OCI-LY3 (cell line): ENCODE measurements at regions not wholly inside any gene's neighbourhood (a gene's known extent, or its start where the extent isn't known, plus 50 kb on each side); places are given as distances from the start of the nearest gene placed in this dataset.
A peak's percentile ranks its signal among the peaks of the same experiment; 100 is the strongest.

ENCODE experiments used
- H2AFZ ChIP-seq: fragments of 200-600, 300-600 bp; shearing (Covaris generic); 2 replicates; pipeline ENCODE4 v1.6.0; 2014; ENCODE audit warnings: antibody characterized with exemption, low read depth, low read length
- H3K27ac ChIP-seq: fragments of 200-600, 300-600 bp; sonication (generic); 2 replicates; pipeline ENCODE4 v1.5.1; 2014; ENCODE audit warnings: mild to moderate bottlenecking, low read length, moderate library complexity, mixed read lengths
- H3K27me3 ChIP-seq: fragments of 200-600, 300-600 bp; sonication (generic); 2 replicates; pipeline ENCODE4 v1.6.1; 2014; ENCODE audit warnings: low read depth, low read length, mixed read lengths
- H3K36me3 ChIP-seq: fragments of 200-600, 300-600 bp; sonication (generic); replicated peaks from 2 replicates; pipeline ENCODE3; 2014; ENCODE audit warnings: low read depth, low read length, mixed read lengths
- H3K4me1 ChIP-seq: fragments of 300-600, 200-600 bp; sonication (generic); 2 replicates; pipeline ENCODE4 v1.6.1; 2014; ENCODE audit warnings: low read length, mixed read lengths
- H3K4me2 ChIP-seq: fragments of 200-600, 300-600 bp; sonication (generic); 2 replicates; pipeline ENCODE4 v1.6.1; 2014; ENCODE audit warnings: low read length, mixed read lengths
- H3K4me3 ChIP-seq: fragments of 300-600, 200-600 bp; sonication (generic); 2 replicates; pipeline ENCODE4 v1.5.1; 2014; ENCODE audit warnings: antibody characterized with exemption, mild to moderate bottlenecking, low read length, moderate library complexity
- H3K79me2 ChIP-seq: fragments of 300-600, 200-600 bp; shearing (Covaris generic); 2 replicates; pipeline ENCODE4 v1.6.1; 2014; ENCODE audit warnings: mild to moderate bottlenecking, low read length, mixed read lengths
- H3K9ac ChIP-seq: fragments of 300-600, 200-600 bp; shearing (Covaris generic); 2 replicates; pipeline ENCODE4 v1.6.0; 2014; ENCODE audit warnings: mild to moderate bottlenecking, low read length, moderate library complexity
- H3K9me3 ChIP-seq: fragments of 200-600, 300-600 bp; shearing (Covaris generic); 2 replicates; pipeline ENCODE4 v1.6.1; 2014; ENCODE audit warnings: low read length, mixed read lengths; ENCODE audit not compliant: insufficient read depth
- H4K20me1 ChIP-seq: fragments of 200-600, 300-600 bp; sonication (generic); 2 replicates; pipeline ENCODE4 v1.6.1; 2016; ENCODE audit warnings: low read length, mixed read lengths; ENCODE audit not compliant: insufficient read depth
- CTCF ChIP-seq: fragments of 200-600, 300-600 bp; sonication (generic); IDR thresholded peaks from 2 replicates; pipeline ENCODE4 v1.5.1; 2014; ENCODE audit warnings: antibody characterized with exemption, low read length, low read depth
- EZH2phosphoT487 ChIP-seq: fragments of 200-600 bp; shearing (Covaris generic); IDR thresholded peaks from 2 replicates; pipeline ENCODE4 v1.6.1; 2018; ENCODE audit warnings: antibody characterized with exemption, mixed run types, low read depth

- no peaks in the 10 kb centered on the region for H3K9me3 ChIP-seq
- no peak overlapping the region for H3K9ac ChIP-seq
- H3K4me2 ChIP-seq, result no peak overlapping the region
- no peak overlapping the region for H2AFZ ChIP-seq
- no peaks in the 10 kb centered on the region for H3K27me3 ChIP-seq
- no peaks in the 10 kb centered on the region for H3K36me3 ChIP-seq
- H3K27ac ChIP-seq, result no peak overlapping the region
- no peaks in the 10 kb centered on the region for H3K79me2 ChIP-seq
- no peak overlapping the region for H3K4me3 ChIP-seq
- no peaks in the 10 kb centered on the region for H4K20me1 ChIP-seq
- no peaks in the 10 kb centered on the region for H3K4me1 ChIP-seq
- no peak for TF ChIP-seq EZH2phosphoT487
- TF ChIP-seq CTCF, result no peak
Observed at GRCh38 chr3:148054999-148055398, 642.7 kb upstream of the AGTR1 start.

- Histone ChIP-seq H3K27me3 (no peaks in the 10 kb centered on the region), H4K20me1 (no peaks in the 10 kb centered on the region), H3K27ac (no peak overlapping the region), H3K79me2 (no peaks in the 10 kb centered on the region), H3K36me3 (no peaks in the 10 kb centered on the region), H3K4me3 (no peak overlapping the region), H3K9me3 (no peaks in the 10 kb centered on the region), H3K4me1 (no peaks in the 10 kb centered on the region), H3K9ac (no peak overlapping the region), H3K4me2 (no peak overlapping the region), H2AFZ (no peak overlapping the region)
- no peak for TF ChIP-seq EZH2phosphoT487
- TF ChIP-seq CTCF, result no peak
Observed at GRCh38 chr3:148062590-148062989, 635.1 kb upstream of the AGTR1 start.

GRCh38 chr3:148066802-148067201, 630.9 kb upstream of the AGTR1 start:
- Histone ChIP-seq H2AFZ (0 out of 2 replicates have a peak overlapping the region, but pooled peaks have one; percentile 32), H3K4me1 (no peaks in the 10 kb centered on the region), H3K36me3 (no peaks in the 10 kb centered on the region), H3K4me2 (peak overlapping the region; percentile 16; the same call in 1 of the 2 replicates), H3K4me3 (no peak overlapping the region), H4K20me1 (no peaks in the 10 kb centered on the region), H3K27me3 (no peaks in the 10 kb centered on the region), H3K9ac (no peak overlapping the region), H3K27ac (no peak overlapping the region), H3K9me3 (no peaks in the 10 kb centered on the region), H3K79me2 (no peaks in the 10 kb centered on the region)
- TF ChIP-seq CTCF (no peak), EZH2phosphoT487 (no peak)

GRCh38 chr3:148068466-148068865, 629.2 kb upstream of the AGTR1 start:
- Histone ChIP-seq H2AFZ (no peak overlapping the region), H3K27me3 (no peaks in the 10 kb centered on the region), H4K20me1 (no peaks in the 10 kb centered on the region)

More at GRCh38 chr3:148068466-148068865, 629.2 kb upstream of the AGTR1 start:
- Histone ChIP-seq H3K9me3 (no peaks in the 10 kb centered on the region), H3K4me1 (no peaks in the 10 kb centered on the region), H3K79me2 (no peaks in the 10 kb centered on the region), H3K27ac (no peak overlapping the region), H3K4me3 (no peak overlapping the region), H3K36me3 (no peaks in the 10 kb centered on the region), H3K9ac (no peak overlapping the region), H3K4me2 (no peak overlapping the region)
- TF ChIP-seq EZH2phosphoT487 (no peak), CTCF (no peak)
